ENCODE measurements at regions not wholly inside any gene's neighbourhood (a gene's known extent, or its start where the extent isn't known, plus 50 kb on each side); places are given as distances from the start of the nearest gene placed in this dataset.

DNA sequence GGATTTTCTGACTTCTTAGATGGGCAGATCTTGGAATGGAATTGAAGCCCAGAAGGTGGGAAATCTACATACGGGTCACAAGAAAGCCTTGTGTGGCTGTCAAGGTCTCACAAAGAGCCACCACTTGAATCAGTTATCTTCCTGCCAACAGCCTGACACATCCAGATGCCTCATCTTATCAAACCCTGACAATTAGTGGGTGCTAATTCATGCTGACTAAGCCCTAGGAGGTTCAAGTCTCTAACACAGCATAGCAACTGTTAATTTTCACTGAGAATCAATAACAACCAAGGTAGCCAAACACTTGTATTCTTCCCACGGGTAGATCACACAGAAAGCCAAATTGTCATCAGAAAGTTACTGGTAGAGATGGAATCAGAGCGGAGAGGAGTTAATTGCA lies 222.2 kb downstream of the TMEM167A start:
- Histone ChIP-seq H2AFZ (ENCODE audit: low read depth, low read length) (no peak overlapping the region), H3K27ac (ENCODE audit: low read length) (no peak overlapping the region), H3K36me3 (replicated peaks; ENCODE audit: low read depth, low read length) (no peaks in the 10 kb centered on the region), H3K4me2 (ENCODE audit: low read length) (no peak overlapping the region), H3K9me3 (ENCODE audit: insufficient read depth, low read length) (no peaks in the 10 kb centered on the region), H3K27me3 (ENCODE audit: low read depth, low read length) (no peaks in the 10 kb centered on the region), H3K79me2 (ENCODE audit: low read length) (no peaks in the 10 kb centered on the region), H3K9ac (ENCODE audit: low read length) (no peak overlapping the region), H4K20me1 (ENCODE audit: insufficient read depth, low read length) (no peaks in the 10 kb centered on the region), H3K4me1 (ENCODE audit: low read length) (peaks cover 5% of the 10 kb centered on the region), H3K4me3 (ENCODE audit: low read length) (no peak overlapping the region)
- TF ChIP-seq, protein P1, sequence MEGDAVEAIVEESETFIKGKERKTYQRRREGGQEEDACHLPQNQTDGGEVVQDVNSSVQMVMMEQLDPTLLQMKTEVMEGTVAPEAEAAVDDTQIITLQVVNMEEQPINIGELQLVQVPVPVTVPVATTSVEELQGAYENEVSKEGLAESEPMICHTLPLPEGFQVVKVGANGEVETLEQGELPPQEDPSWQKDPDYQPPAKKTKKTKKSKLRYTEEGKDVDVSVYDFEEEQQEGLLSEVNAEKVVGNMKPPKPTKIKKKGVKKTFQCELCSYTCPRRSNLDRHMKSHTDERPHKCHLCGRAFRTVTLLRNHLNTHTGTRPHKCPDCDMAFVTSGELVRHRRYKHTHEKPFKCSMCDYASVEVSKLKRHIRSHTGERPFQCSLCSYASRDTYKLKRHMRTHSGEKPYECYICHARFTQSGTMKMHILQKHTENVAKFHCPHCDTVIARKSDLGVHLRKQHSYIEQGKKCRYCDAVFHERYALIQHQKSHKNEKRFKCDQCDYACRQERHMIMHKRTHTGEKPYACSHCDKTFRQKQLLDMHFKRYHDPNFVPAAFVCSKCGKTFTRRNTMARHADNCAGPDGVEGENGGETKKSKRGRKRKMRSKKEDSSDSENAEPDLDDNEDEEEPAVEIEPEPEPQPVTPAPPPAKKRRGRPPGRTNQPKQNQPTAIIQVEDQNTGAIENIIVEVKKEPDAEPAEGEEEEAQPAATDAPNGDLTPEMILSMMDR (IDR thresholded peaks at IDR 0.05; ENCODE audit: low read depth, low read length): no peak
- no peak for TF ChIP-seq EZH2phosphoT487 (IDR thresholded peaks at IDR 0.05; ENCODE audit: low read depth)

DNA sequence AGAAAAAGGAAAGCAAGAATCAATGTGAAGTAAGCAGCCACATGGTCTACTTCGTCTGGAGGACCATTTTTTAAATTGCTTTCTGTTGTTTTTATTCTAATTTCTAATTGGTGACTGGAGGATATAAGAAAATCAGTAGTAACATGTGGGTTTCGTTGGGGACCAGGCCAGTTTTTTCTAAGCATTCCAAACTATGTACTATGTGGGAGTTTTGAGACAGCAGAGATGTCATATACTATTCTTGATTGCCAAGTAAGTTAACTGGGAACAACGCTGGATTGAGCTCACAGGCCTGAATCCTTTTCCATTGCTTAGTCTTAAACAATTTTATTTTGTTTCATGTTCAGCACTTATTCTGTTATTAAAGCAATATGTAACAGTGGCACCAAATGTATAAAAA lies 225.7 kb downstream of the TMEM167A start:
- H3K9ac ChIP-seq (ENCODE audit: low read length): no peak overlapping the region

DNA sequence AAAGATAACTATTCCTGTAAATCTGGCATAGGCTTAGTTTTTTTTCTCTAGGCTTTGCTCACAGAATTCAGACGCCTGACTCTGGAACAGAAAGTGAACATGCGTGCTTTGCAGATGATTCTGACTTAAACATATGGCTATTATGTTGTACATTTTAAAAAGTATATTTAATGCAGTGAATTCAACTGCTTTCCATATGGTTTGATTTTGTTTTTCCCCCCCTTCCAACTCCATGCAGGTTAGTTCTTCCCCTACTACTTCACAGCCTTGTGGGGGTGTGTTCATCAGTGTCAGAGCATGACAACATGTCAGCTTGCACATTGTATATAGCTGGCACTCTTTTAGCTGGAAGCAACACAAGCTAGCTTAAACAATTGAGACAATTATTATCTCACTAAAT lies 226.8 kb downstream of the TMEM167A start:
- no peaks in the 10 kb centered on the region for H3K36me3 ChIP-seq (replicated peaks; ENCODE audit: low read depth, low read length)
- H3K9me3 ChIP-seq (ENCODE audit: insufficient read depth, low read length): no peaks in the 10 kb centered on the region
- no peaks in the 10 kb centered on the region for H3K79me2 ChIP-seq (ENCODE audit: low read length)
- no peak overlapping the region for H3K27ac ChIP-seq (ENCODE audit: low read length)
- no peak overlapping the region for H3K4me3 ChIP-seq (ENCODE audit: low read length)
- no peaks in the 10 kb centered on the region for H4K20me1 ChIP-seq (ENCODE audit: insufficient read depth, low read length)
- no peak for TF ChIP-seq EZH2phosphoT487 (IDR thresholded peaks at IDR 0.05; ENCODE audit: low read depth)
- TF ChIP-seq, protein P1 (IDR thresholded peaks at IDR 0.05; ENCODE audit: low read depth, low read length): no peak
- no peaks in the 10 kb centered on the region for H3K27me3 ChIP-seq (ENCODE audit: low read depth, low read length)
- no peak overlapping the region for H3K9ac ChIP-seq (ENCODE audit: low read length)
- H2AFZ ChIP-seq (ENCODE audit: low read depth, low read length): no peak overlapping the region
- H3K4me1 ChIP-seq (ENCODE audit: low read length): peaks cover 5% of the 10 kb centered on the region
- H3K4me2 ChIP-seq (ENCODE audit: low read length): no peak overlapping the region

More for the DNA sequence above, 225.7 kb downstream of the TMEM167A start:
- Histone ChIP-seq H3K36me3 (replicated peaks; ENCODE audit: low read depth, low read length) (no peaks in the 10 kb centered on the region), H3K4me1 (ENCODE audit: low read length) (peaks cover 5% of the 10 kb centered on the region), H3K9me3 (ENCODE audit: insufficient read depth, low read length) (no peaks in the 10 kb centered on the region), H3K79me2 (ENCODE audit: low read length) (no peaks in the 10 kb centered on the region), H3K27me3 (ENCODE audit: low read depth, low read length) (no peaks in the 10 kb centered on the region), H3K27ac (ENCODE audit: low read length) (no peak overlapping the region), H2AFZ (ENCODE audit: low read depth, low read length) (no peak overlapping the region), H4K20me1 (ENCODE audit: insufficient read depth, low read length) (no peaks in the 10 kb centered on the region), H3K4me3 (ENCODE audit: low read length) (no peak overlapping the region), H3K4me2 (ENCODE audit: low read length) (no peak overlapping the region)
- TF ChIP-seq, protein P1 (IDR thresholded peaks at IDR 0.05; ENCODE audit: low read depth, low read length): no peak
- TF ChIP-seq EZH2phosphoT487 (IDR thresholded peaks at IDR 0.05; ENCODE audit: low read depth): no peak

DNA sequence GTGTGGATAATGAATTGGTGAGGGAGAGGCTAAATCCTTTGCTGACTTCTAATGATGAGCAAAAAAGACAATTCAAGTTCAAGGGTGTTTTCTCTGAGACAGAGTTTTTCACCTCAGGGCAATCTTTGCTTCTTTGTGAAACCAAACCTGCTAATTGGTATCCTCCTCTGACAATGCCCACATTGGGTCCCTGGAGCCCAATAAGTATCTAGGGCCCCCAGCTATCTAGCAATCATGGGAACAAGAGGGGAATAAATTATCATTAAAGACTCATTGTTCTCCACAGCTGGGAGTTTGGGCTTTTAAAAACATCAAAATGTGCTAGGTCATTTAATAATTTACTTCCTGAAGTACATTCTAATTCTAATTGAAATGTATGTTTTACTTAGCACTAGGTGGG lies 227.3 kb downstream of the TMEM167A start:
- H3K27me3 ChIP-seq (ENCODE audit: low read depth, low read length): no peaks in the 10 kb centered on the region
- peaks cover 5% of the 10 kb centered on the region for H3K4me1 ChIP-seq (ENCODE audit: low read length)
- no peaks in the 10 kb centered on the region for H3K79me2 ChIP-seq (ENCODE audit: low read length)
- H3K27ac ChIP-seq (ENCODE audit: low read length): no peak overlapping the region
- no peak overlapping the region for H2AFZ ChIP-seq (ENCODE audit: low read depth, low read length)
- H3K9me3 ChIP-seq (ENCODE audit: insufficient read depth, low read length): no peaks in the 10 kb centered on the region
- no peaks in the 10 kb centered on the region for H3K36me3 ChIP-seq (replicated peaks; ENCODE audit: low read depth, low read length)
- TF ChIP-seq EZH2phosphoT487 (IDR thresholded peaks at IDR 0.05; ENCODE audit: low read depth): no peak
- TF ChIP-seq, protein P1 (IDR thresholded peaks at IDR 0.05; ENCODE audit: low read depth, low read length): no peak
- H3K9ac ChIP-seq (ENCODE audit: low read length): no peak overlapping the region
- H3K4me2 ChIP-seq (ENCODE audit: low read length): no peak overlapping the region
- H3K4me3 ChIP-seq (ENCODE audit: low read length): no peak overlapping the region
- H4K20me1 ChIP-seq (ENCODE audit: insufficient read depth, low read length): no peaks in the 10 kb centered on the region
